A549 (cell line): ENCODE measurements at regions not wholly inside any gene's neighbourhood (a gene's known extent, or its start where the extent isn't known, plus 50 kb on each side); places are given as distances from the start of the nearest gene placed in this dataset.

ENCODE experiments used
- EHMT2 ChIP-seq: fragments of 200-600 bp; sonication (generic); IDR thresholded peaks from 2 replicates; pipeline ENCODE4 v1.6.1; 2016; ENCODE audit warnings: antibody characterized with exemption, low read depth, mild to moderate bottlenecking, moderate library complexity
- KDM1A ChIP-seq: fragments of 200-600 bp; sonication (generic); IDR thresholded peaks from 2 replicates; pipeline ENCODE4 v1.6.1; 2016; ENCODE audit warnings: low read depth, mild to moderate bottlenecking
- PHF8 ChIP-seq: fragments of 200-600 bp; sonication (generic); IDR thresholded peaks from 2 replicates; pipeline ENCODE4 v1.6.1; 2016; ENCODE audit warnings: low read depth, mild to moderate bottlenecking, antibody characterized with exemption, moderate library complexity, borderline replicate concordance
- POLR2A ChIP-seq: IDR thresholded peaks from 2 replicates; pipeline ENCODE4 v1.6.1; 2012; ENCODE audit warnings: mild to moderate bottlenecking, low read length
- POLR2AphosphoS2 ChIP-seq: conservative IDR thresholded peaks from 2 replicates; pipeline ENCODE4 v1.6.1; 2012; ENCODE audit warnings: low read length, improper control_type of control experiment, inconsistent platforms
- SMC3 ChIP-seq: fragments of >200 bp; sonication (Bioruptor Twin); formaldehyde crosslinking; IDR thresholded peaks from 3 replicates; pipeline ENCODE4 v1.6.1; 2018; ENCODE audit warnings: inconsistent platforms

- no peak for TF ChIP-seq POLR2A
- TF ChIP-seq POLR2AphosphoS2, result no peak
- no peak for TF ChIP-seq KDM1A
- no peak for TF ChIP-seq PHF8
- TF ChIP-seq SMC3, result no peak
- no peak for TF ChIP-seq EHMT2
Measured at GRCh38 chr14:101075801-101076413, 172.4 kb upstream of the RTL1 start.
